BLaER1 treated with 17β-estradiol and CSF1 and Interleukin-3, amounts not matched to agents 10 nM and 100 nM (cell line): ENCODE measurements at regions not wholly inside any gene's neighbourhood (a gene's known extent, or its start where the extent isn't known, plus 50 kb on each side); places are given as distances from the start of the nearest gene placed in this dataset.
"Not testable (repeated sequence)": the region's sequence is repeated elsewhere in the genome, so short reads cannot be mapped to it uniquely, and the experiment has no call there.

ENCODE experiments used
- H3K27ac ChIP-seq, 11 experiments: shearing (Covaris generic); formaldehyde crosslinking; 2 replicates each; pipeline ENCODE4 v1.8.1; 2022
- H3K27me3 ChIP-seq, 11 experiments: shearing (Covaris generic); formaldehyde crosslinking; 2 replicates each; pipeline ENCODE4 v1.8.1; 2022
- H3K36me3 ChIP-seq, 11 experiments: shearing (Covaris generic); formaldehyde crosslinking; 2 replicates each; pipeline ENCODE4 v1.8.1; 2022
- H3K4me1 ChIP-seq, 10 experiments: shearing (Covaris generic); formaldehyde crosslinking; 2 replicates each; pipeline ENCODE4 v1.8.1; 2022
- H3K4me2 ChIP-seq, 11 experiments: shearing (Covaris generic); formaldehyde crosslinking; 2 replicates each; pipeline ENCODE4 v1.8.1; 2022
- H3K4me3 ChIP-seq, 10 experiments: shearing (Covaris generic); formaldehyde crosslinking; 2 replicates each; pipeline ENCODE4 v1.8.1; 2022
- H3K9ac ChIP-seq, 11 experiments: shearing (Covaris generic); formaldehyde crosslinking; 2 replicates each; pipeline ENCODE4 v1.8.1; 2022
- H3K9me3 ChIP-seq, 11 experiments: shearing (Covaris generic); formaldehyde crosslinking; replicated peaks in 1 of 11; 2 replicates each; pipeline ENCODE4 v1.8.1; 2022
- H4K20me1 ChIP-seq, 11 experiments: shearing (Covaris generic); formaldehyde crosslinking; 2 replicates each; pipeline ENCODE4 v1.8.1; 2022
- Cebpa-rat ChIP-seq, 11 experiments: shearing (Covaris generic); IDR thresholded peaks; 2 replicates each; pipeline ENCODE4 v1.8.1; 2022

DNA sequence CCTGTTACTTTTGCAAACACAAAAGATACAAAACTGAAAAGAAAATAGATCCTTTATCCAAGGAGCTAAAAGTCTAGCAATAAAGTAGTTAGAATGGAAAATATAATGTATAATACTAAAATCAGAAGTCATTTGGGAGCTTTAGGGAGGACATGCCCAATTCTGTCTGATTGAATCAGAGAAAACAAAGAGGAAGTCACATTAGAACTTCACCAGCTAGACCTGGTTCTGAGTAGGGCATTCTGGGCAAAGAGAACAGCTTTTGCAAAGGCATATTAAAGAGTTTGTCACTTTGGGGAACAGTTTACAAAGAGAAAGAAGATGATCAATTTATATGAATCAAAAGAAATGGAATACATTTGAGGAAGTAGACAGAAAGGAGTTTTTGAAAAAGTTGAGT lies 107.0 kb upstream of the PRSS1 start:
- Histone ChIP-seq H3K9ac (no peak overlapping the region), H4K20me1 (no peaks in the 10 kb centered on the region), H3K27me3 (peaks cover 16 to 28% (median 22%) of the 10 kb centered on the region in 11 experiments; a peak in 21 of 22 replicates), H3K9me3 (no peaks in the 10 kb centered on the region), H3K4me1 (peaks cover 0 to 14% (median 10%) of the 10 kb centered on the region in 10 experiments; a peak in 10 of 20 replicates), H3K36me3 (no peaks in the 10 kb centered on the region), H3K4me3 (no peak overlapping the region), H3K4me2 (no peak overlapping the region), H3K27ac (no peak overlapping the region)
- TF ChIP-seq Cebpa-rat (IDR thresholded peaks at IDR 0.05) = no peak

DNA sequence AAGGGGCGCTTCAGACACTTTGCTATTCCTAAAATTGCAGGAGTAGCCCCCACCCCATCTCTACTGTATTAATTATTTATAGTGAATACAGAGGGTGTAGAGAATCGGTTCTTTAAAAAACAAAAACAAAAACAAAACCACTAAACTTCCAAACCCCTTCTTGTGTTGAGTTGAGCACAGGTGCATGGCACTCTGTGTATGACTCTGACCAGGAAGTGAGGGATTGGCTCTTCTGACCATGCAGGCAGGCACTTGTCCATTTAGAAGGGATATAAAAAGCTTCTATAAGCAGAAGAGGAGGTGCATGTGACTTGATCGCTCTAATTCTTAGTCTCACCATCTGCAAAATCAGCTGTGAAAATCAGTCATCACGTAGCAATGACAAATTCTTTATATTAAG lies 108.0 kb upstream of the PRSS1 start:
- not testable (repeated sequence) for H3K4me3 ChIP-seq, H3K9me3 ChIP-seq, H3K36me3 ChIP-seq, H4K20me1 ChIP-seq, H3K9ac ChIP-seq, H3K4me1 ChIP-seq, H3K27ac ChIP-seq, H3K4me2 ChIP-seq
- H3K27me3 ChIP-seq = peaks cover 13 to 22% (median 18%) of the 10 kb centered on the region in 11 experiments; a peak in 21 of 22 replicates

DNA sequence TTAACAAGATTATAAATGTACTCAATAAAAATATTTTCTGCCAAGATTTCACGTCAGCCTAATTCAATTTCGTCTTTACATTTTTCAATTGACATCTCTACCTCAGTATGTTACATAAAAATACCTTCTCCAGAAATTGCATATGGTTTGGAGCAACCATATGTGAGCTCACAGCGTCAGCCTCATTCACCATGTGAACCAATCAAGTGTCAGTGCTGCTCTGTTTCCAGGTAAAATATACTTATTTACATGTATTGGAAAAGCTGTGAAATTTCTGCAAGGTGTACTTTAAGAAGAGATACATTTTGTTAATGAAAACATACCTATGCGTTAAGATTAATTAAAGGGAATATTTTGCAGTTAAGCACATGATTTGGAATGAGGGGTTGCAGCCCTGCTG lies 110.7 kb upstream of the PRSS1 start:
- Histone ChIP-seq H3K9me3 (no peaks in the 10 kb centered on the region), H3K4me3 (no peak overlapping the region), H3K27ac (no peak overlapping the region), H3K27me3 (no peaks in the 10 kb centered on the region; a peak in 1 of 22 replicates), H3K9ac (no peak overlapping the region), H3K36me3 (no peaks in the 10 kb centered on the region), H3K4me2 (no peak overlapping the region), H4K20me1 (no peaks in the 10 kb centered on the region), H3K4me1 (no peaks in the 10 kb centered on the region)
- no peak for TF ChIP-seq Cebpa-rat (IDR thresholded peaks at IDR 0.05)

- H3K4me2 ChIP-seq = no peak overlapping the region
- H3K36me3 ChIP-seq = no peaks in the 10 kb centered on the region
- H3K9ac ChIP-seq = no peak overlapping the region
Observed at GRCh38 chr7:142637240-142637639, 112.0 kb upstream of the PRSS1 start.

GRCh38 chr7:142636751-142637150 lies 112.5 kb upstream of the PRSS1 start:
- Histone ChIP-seq H3K9ac (no peak overlapping the region), H3K4me2 (no peak overlapping the region), H3K27me3 (peaks cover 0 to 7% (median 3%) of the 10 kb centered on the region in 11 experiments; a peak in 7 of 22 replicates), H3K4me1 (no peaks in the 10 kb centered on the region), H4K20me1 (no peaks in the 10 kb centered on the region), H3K4me3 (no peak overlapping the region), H3K36me3 (no peaks in the 10 kb centered on the region), H3K9me3 (no peaks in the 10 kb centered on the region), H3K27ac (no peak overlapping the region)
- TF ChIP-seq Cebpa-rat (IDR thresholded peaks at IDR 0.05) = no peak

More at GRCh38 chr7:142637240-142637639, 112.0 kb upstream of the PRSS1 start:
- peaks cover 0 to 2% (median 1%) of the 10 kb centered on the region in 11 experiments; a peak in 7 of 22 replicates for H3K27me3 ChIP-seq
- no peak overlapping the region for H3K27ac ChIP-seq
- no peaks in the 10 kb centered on the region for H3K4me1 ChIP-seq
- H4K20me1 ChIP-seq = no peaks in the 10 kb centered on the region
- no peak overlapping the region for H3K4me3 ChIP-seq
- no peaks in the 10 kb centered on the region for H3K9me3 ChIP-seq
- TF ChIP-seq Cebpa-rat (IDR thresholded peaks at IDR 0.05) = no peak

DNA sequence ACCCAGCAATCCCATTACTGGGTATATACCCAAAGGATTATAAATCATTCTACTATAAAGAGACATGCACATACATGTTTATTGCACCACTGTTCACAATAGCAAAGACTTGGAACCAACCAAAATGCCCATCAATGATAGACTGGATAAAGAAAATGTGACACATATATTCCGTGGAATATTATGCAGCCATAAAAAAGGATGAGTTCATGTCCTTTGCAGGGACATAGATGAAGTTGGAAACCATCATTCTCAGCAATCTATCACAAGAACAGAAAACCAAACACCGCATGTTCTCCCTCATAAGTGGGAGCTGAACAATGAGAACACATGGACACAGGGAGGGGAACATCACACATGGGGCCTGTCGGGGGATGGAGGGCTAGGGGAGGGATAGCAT lies 113.2 kb upstream of the PRSS1 start:
- not testable (repeated sequence) for H3K27me3 ChIP-seq, H3K4me3 ChIP-seq

GRCh38 chr7:142632271-142633134 lies 116.8 kb upstream of the PRSS1 start:
- Histone ChIP-seq H4K20me1 (no peaks in the 10 kb centered on the region), H3K27me3 (peaks cover 0 to 9% (median 3%) of the 10 kb centered on the region in 11 experiments; a peak in 7 of 22 replicates), H3K4me2 (no peak overlapping the region), H3K4me3 (no peak overlapping the region), H3K4me1 (peaks cover 0 to 8% (median 6%) of the 10 kb centered on the region in 10 experiments; a peak in 15 of 20 replicates), H3K27ac (no peak overlapping the region), H3K9ac (no peak overlapping the region), H3K9me3 (no peaks in the 10 kb centered on the region), H3K36me3 (no peaks in the 10 kb centered on the region)
- TF ChIP-seq Cebpa-rat (IDR thresholded peaks at IDR 0.05) = no peak

More for the DNA sequence above, 113.2 kb upstream of the PRSS1 start:
- H3K27ac ChIP-seq, H3K9me3 ChIP-seq, H3K4me1 ChIP-seq, H3K36me3 ChIP-seq, H3K4me2 ChIP-seq, H3K9ac ChIP-seq, H4K20me1 ChIP-seq: not testable (repeated sequence)

GRCh38 chr7:142629588-142630260 lies 119.5 kb upstream of the PRSS1 start:
- TF ChIP-seq Cebpa-rat (IDR thresholded peaks at IDR 0.05) = no peak
- Histone ChIP-seq H3K9ac (no peak overlapping the region), H3K27me3 (peaks cover 0 to 9% (median 3%) of the 10 kb centered on the region in 11 experiments; a peak in 7 of 22 replicates), H4K20me1 (no peaks in the 10 kb centered on the region), H3K4me1 (peaks cover 8 to 22% (median 19%) of the 10 kb centered on the region in 10 experiments; a peak in 19 of 20 replicates), H3K36me3 (no peaks in the 10 kb centered on the region), H3K9me3 (no peaks in the 10 kb centered on the region), H3K4me2 (no peak overlapping the region), H3K27ac (no peak overlapping the region), H3K4me3 (no peak overlapping the region)

- H3K36me3 ChIP-seq = no peaks in the 10 kb centered on the region
- H3K27me3 ChIP-seq = peaks cover 0 to 9% (median 3%) of the 10 kb centered on the region in 11 experiments; a peak in 7 of 22 replicates
- H3K27ac ChIP-seq = no peak overlapping the region
- peaks cover 8 to 22% (median 19%) of the 10 kb centered on the region in 10 experiments; a peak in 19 of 20 replicates for H3K4me1 ChIP-seq
- H3K9ac ChIP-seq = no peak overlapping the region
- no peaks in the 10 kb centered on the region for H3K9me3 ChIP-seq
- no peak overlapping the region for H3K4me2 ChIP-seq
- TF ChIP-seq Cebpa-rat (IDR thresholded peaks at IDR 0.05) = no peak
- H4K20me1 ChIP-seq = no peaks in the 10 kb centered on the region
- no peak overlapping the region for H3K4me3 ChIP-seq
Observed at GRCh38 chr7:142628945-142629344, 120.3 kb upstream of the PRSS1 start.

DNA sequence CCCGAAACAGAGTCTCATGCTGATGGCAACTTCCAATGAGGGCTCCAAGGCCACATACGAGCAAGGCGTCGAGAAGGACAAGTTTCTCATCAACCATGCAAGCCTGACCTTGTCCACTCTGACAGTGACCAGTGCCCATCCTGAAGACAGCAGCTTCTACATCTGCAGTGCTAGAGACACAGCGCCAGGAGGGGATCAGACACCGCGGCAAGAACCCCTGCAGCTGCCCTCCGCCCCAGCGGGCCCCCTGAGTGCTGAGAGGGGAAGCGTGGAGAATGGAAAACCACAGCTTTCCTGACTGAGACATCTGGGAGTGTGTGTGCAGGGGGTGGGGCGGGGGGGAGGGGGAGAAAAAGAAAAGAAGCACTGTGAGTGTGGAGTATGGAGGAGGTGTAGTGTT lies 122.0 kb upstream of the PRSS1 start:
- H3K4me1 ChIP-seq = peaks cover 8 to 22% (median 19%) of the 10 kb centered on the region in 10 experiments; a peak in 19 of 20 replicates
- not testable (repeated sequence) for H4K20me1 ChIP-seq, H3K36me3 ChIP-seq, H3K27me3 ChIP-seq, H3K9me3 ChIP-seq
- H3K4me2 ChIP-seq = peak overlapping the region; percentile 62 to 93 (median 82)
- H3K27ac ChIP-seq = peak overlapping the region in 8 of 11 experiments; percentile 20 to 74 (median 55); a peak in 14 of 22 replicates
- peak overlapping the region in 9 of 11 experiments; percentile 10 to 62 (median 59); a peak in 15 of 22 replicates for H3K9ac ChIP-seq
- H3K4me3 ChIP-seq = peak overlapping the region in 7 of 10 experiments; percentile 8 to 46 (median 38); a peak in 11 of 20 replicates
